ENCODE measurements at regions not wholly inside any gene's neighbourhood (a gene's known extent, or its start where the extent isn't known, plus 50 kb on each side); places are given as distances from the start of the nearest gene placed in this dataset.
"Not testable (repeated sequence)": the region's sequence is repeated elsewhere in the genome, so short reads cannot be mapped to it uniquely, and the experiment has no call there.

DNA sequence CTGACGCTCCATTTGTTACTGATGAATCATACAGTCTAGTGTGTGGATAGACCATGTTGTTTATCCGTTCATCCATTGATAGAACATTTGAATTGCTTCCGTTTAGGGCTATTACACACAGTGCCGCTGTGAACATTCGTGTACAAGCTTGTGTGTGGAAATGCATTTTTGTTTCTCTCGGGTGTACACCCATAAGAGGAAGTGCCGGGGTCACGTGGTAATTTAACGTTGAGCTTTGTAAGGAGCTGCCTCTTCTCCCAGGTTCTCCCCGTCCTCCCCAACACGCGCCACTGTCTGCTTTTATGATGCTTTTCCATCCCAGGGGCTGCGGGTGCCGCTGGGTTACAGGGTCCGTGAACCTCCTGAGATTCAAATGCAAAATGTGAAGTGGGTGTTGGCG is 142.3 kb downstream of the IGLL1 start:
- DNase-seq (ENCODE audit: low spot score): no peak

DNA sequence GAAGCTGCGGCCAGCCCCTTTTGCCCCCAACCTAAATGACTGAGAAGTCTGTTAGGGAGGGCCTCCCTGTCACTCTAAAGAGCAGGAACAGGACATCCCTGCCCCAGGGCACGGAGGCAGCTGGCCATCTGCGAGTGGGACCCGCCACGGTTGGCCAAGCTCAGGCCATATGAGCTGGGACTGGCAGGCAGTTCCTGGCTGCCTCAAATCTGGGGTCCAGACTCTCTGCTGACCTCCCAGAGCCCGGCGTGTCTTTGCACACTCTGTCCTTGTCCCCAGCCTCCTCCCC is 143.0 kb downstream of the IGLL1 start:
- not testable (repeated sequence) for DNase-seq (ENCODE audit: low spot score)

DNA sequence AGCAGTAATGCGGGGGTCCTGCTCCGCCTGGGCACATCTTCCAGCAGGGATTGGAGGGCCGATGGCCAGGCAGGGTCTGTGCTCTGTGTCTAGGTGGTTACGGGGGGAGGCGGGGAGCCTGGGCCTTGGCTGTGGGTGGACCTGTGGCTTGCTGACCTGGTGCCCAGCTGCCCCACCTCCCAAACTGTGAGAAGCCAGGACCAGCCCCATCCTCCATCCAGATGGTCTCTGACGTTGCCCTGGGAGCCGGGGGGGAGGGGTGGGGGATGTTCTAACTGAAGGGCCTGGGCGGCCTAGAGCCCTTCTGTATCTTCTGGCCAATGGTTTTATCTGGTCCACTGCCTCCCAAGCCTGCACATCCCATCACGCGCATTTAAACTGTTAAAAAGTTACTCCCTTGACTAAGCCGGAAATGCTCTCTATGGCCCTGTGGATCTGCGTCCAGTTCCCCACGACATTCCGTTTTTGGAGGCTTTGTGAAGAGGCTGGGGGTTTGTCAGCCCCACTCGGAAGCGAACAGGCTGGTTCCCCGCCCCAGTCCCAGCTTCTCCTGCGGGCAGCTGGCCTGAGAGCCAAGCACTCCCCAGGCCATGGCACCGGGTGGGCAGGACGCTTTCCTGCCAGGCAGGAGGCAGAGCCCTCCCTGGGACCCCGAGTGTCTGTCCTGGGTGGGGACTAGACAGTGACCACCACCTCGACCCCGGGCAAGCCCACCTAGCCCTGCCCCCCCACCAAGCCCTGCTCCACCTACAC is 143.6 kb downstream of the IGLL1 start:
- DNase-seq (ENCODE audit: low spot score): not testable (repeated sequence)

DNA sequence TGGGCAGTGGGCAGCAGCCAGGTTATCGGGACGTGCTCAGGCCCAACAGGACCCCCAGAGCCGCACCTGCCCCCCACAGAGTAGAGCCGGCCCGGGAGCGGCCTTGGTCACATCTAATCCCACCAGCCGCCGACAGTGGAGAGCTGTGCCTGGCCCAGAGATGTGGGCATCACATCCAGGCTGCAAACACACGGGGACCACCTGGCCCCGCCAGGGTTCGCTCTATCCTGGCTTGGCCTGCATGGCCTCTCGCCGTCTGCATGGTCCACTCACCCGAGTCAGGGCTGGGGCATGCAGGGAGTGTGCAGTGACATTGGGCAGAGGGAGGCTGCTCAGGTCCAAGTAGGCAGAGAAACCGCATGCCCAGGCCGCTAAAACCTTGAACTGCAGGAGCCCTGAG is 144.9 kb downstream of the IGLL1 start:
- not testable (repeated sequence) for DNase-seq (ENCODE audit: low spot score)

DNA sequence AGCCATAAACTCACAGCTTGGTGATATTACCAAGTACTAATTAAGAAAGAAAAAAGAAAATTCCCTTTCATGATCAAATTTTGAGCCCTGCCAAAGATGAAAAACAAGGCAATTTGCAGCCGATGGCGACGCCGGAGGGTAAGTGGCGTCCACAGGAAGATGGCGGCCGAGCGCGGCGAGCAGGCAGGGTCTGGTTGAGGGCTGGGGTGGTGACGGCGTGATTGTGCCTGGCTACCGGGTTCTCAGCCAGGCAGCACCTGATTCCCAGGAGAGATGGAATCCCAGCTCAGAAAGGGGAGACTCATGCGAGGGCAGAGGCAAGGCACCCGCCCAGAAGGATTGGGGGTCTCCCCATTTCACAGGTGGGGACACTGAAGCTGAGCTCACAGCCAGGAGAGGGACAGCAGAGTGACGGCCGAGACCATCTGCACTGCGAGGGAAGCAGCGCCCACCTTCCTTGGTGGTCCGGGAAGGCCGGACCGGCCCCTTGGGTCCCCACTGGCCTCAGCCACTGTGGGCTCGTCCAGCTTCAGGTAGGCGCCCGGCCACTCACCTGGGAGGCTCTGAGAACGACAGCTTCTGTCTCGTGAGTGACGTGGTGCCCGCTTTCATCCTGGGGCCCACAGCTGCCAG is 145.8 kb downstream of the IGLL1 start:
- not testable (repeated sequence) for DNase-seq (ENCODE audit: low spot score)

DNA sequence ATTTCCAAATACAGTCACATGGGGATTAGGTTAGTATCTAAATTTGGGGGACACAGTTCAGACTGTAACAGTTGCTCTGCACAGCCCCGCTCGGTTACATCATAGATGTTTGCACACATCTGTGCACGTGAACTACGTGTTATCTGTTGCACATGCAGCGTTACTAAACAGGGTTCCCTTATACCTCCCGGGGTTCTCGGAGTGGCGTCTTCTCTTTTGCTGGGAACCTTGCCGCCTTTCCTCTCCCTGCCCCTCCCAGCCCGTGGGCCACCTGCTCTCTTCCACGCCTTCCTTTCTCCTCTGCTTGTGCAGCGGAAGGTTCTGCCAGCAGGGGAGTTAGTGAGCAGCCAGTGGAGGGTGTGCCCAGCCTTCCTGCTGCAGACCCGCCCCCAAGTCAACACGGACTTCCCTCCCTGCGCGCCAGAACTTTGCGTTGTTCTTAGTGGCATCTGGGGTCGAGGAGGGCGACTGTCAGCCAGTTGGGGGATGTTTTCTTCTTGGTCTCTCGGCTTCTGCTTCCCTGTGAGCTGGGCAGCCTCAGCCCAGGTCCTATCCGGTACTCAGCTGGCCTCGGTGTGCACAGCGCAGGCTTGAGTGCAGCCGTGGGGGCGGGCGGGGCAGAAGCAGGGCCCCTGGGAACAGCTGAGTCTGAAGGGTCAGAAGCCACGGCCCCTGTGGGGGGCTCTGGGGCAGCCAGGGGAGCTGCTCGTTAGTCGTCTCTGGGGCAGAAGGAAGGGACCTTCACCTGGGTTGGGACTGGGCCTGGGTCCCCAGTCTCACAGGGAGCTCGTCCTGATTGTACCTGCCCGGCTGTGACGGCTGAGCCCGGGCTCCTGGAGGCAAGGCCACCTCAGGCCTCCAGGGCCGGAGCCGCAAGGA is 146.7 kb downstream of the IGLL1 start:
- DNase-seq (ENCODE audit: low spot score): not testable (repeated sequence)

DNA sequence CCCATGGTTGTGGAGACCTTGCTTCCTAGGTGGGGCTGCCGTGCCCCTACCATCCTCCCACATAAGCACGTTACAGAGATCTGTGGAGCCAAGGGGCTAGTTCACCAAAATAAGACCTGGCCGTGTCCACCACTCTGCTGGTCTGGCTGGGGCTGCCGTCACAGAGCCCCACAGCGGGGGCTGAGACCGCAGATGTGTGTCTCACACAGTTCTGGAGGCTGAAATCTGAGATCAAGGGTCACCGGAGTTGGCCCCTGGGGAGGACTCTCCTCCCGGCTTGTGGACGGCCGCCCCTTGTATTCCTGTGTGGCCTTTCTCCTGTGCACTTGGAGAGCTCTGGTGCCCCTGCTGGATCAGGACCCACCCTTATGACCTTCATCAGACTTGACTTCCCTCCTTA is 147.4 kb downstream of the IGLL1 start:
- DNase-seq (ENCODE audit: low spot score): not testable (repeated sequence)

DNA sequence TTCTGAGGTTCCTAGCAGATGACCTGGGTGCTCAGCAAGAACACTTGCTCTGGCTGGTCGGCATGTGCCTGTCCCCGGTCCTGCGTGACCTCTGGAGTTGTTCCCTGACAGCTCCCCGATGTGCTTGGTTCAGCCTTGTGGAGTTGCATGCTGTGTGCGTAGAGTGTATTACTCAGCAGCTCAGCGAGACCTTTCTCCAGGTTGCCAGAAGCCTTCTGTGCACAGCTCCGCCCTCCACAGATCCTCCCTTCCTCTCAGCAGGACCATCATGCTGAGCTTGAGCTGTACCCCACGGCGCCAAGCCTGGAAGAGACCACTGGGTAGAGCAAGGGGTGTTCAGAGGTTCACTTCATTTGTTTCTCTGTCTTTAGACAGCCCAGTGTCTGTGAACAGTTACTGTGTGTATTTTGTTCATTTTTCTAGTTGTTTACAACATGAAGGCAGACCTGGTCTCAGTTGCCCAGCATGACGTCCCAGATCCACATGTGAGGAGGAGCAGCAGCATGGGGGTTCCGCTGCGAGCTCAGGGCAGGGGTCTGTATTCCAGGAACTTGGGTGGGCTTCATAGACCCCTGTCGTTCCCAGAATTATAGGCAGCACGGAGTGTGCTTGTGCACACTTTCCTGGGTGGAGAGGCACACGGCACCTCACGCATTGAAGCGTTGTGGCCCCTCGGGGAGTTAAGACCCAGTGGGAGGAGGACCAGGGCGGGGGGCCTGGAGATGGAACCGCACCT is 148.6 kb downstream of the IGLL1 start:
- DNase-seq (ENCODE audit: low spot score): no peak

DNA sequence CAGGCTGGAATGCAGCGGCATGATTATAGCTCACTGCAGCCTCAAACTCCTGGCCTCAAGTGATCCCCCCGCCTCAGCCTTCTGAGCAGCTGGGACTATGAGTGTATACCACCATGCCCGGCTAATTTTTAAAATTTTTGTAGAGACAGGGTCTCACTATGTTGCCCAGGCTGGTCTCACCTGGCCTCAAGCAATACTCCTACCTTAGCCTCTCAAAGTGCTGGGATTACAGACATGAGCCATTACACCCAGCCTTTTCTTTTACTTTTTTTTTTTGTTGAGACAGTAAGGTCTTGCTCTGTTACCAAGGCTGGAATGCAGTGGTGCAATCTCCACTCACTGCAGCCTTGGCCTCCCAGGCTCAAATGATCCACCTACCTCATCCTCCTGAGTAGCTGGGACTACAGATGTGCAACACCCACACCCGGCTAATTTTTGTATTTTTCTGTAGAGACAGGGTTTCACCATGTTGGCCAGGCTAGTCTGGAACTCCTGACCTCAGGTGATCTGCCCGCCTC is 155.5 kb downstream of the IGLL1 start:
- not testable (repeated sequence) for DNase-seq (ENCODE audit: low spot score)

DNA sequence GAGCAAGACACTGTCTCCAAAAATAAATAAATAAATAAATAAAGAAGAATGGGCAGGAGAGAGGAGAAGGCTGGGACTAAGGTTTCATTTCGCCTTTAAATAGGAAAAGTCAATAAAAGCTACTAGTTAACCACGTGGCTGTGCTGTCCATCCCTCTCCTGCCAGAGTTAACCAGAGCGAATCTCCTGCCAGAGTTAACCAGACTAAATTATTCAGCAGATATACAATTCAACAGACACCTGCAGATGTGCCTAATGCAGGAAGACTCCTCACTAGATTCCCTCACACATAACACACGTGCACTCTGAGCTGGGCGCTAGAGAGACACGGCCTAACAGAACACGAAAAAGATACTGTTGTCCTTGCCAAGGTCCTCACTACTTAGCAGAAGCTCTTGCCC is 156.1 kb downstream of the IGLL1 start:
- DNase-seq (ENCODE audit: low spot score): no peak

DNA sequence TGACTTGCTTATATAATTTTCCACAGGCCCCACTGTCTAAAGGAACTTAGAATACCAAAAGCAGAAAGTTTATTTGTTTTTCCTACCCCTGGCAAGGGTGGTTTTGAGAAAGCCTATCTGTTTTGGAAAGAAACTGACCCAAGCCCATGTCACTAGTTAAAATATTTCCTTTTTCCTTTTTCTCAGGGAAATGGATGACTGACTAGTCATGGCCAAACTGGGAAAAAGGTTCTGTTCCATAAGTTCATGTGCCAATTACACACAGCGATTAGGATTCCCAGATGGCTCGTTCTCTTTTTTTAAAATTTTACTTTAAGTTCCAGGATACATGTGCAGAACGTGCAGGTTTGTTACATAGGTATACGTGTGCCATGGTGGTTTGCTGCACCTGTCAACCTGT is 157.8 kb downstream of the IGLL1 start:
- DNase-seq (ENCODE audit: low spot score): not testable (repeated sequence)

DNA sequence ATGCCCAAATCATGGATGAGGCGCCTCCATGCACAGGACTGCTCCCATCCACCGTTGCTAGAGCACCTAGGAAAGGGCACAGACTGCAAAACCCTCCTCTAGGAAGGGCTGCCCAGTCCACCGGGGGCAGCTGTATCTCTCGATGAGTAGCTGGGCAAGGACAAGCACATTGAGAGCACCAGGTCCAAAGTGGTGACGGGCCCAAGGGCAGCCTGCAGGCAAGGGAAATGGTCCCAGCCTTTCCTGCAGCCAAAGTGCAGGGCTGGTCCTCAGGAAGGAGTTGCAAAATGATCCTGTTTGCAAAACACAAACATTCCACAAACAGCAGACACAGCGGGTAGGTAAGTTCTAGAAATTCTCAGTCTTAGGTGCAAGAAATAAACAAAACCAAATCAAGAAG is 158.8 kb downstream of the IGLL1 start:
- DNase-seq (ENCODE audit: low spot score): not testable (repeated sequence)

DNA sequence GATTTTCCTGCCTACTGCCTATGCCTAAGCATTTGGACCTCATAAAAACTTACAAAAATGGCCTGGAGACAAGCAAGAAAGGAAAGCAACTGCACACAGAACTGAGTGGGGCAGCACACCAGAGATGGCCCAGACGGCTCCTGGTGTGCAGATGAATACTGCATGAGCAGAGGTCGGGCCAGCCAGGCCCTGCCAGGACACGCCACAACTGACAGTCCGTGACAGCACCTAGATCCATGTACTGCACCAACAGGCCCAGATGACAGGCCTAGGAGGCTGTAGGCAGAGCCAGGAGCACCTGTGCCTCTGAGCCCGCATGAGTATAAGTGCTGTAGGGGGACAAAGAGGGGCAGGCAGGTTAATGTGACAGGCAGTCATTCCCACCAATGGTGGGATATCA is 160.2 kb downstream of the IGLL1 start:
- no peak for DNase-seq (ENCODE audit: low spot score)

DNA sequence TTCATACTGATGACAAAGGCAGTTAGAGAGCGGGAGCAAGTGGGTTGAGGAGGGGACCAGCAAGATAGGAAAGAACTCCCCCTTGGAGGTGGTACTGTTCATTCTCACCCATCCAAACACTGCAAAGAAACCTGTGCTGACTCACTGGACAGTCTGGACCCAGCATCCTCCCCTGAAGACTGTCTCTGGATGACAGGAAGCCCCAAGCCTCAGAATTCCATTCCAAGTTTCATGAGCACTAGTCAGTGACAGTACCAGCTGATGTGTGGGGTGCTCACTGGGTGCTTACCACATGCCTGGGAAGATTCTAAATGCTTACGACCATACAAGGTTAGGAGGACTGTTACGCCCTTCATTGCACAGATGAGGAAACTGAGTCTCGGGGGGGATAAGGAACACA is 160.9 kb downstream of the IGLL1 start:
- no peak for DNase-seq (ENCODE audit: low spot score)

DNA sequence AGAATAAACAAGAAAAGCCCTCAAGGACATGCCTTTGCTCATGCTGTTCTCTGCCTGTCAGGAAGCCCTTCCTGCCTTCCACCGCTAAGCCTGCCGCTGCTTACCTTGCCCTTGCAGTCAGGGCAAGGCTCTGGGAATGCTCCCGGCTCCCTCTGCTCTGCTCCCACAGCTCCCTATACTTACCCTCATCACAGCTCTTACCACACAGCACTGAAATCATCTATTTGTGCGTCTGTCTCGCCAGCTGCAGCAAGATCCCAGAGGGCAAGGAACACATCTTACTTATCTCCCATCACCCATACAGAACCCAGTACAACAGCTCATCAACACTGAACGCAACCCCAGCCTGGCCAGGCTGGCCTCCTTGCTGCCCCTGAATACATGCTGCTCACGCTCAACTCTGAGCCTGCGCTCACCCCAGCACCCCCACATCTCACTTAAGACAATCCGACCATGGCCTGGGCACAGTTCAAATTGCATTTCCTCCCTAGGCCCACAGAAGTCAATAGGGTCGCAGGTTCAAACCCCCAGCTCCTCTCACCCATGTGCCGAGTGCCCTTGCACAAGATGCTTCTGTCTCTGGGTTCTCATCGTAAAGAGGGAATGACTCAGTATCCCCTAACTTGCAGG is 161.8 kb downstream of the IGLL1 start:
- no peak for DNase-seq (ENCODE audit: low spot score)

DNA sequence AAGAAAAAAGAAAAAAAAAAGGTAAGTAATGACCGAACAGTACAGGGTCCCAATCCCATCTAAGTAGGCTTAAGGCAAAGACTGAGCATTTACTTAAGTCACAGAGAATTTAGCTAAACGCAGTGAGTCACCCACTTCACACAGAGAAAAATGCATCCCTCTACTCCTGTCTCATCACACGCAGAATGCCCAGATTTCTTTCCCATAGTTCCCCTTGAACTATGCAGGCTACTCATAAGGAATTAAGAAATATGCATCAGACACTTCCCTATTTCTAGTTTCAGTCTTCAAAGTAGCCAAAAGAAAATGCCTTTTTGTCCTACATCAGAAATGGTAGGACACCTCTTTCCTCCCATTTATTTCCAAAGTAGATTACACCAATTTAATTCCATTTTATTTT is 162.8 kb downstream of the IGLL1 start:
- DNase-seq (ENCODE audit: low spot score): not testable (repeated sequence)

DNA sequence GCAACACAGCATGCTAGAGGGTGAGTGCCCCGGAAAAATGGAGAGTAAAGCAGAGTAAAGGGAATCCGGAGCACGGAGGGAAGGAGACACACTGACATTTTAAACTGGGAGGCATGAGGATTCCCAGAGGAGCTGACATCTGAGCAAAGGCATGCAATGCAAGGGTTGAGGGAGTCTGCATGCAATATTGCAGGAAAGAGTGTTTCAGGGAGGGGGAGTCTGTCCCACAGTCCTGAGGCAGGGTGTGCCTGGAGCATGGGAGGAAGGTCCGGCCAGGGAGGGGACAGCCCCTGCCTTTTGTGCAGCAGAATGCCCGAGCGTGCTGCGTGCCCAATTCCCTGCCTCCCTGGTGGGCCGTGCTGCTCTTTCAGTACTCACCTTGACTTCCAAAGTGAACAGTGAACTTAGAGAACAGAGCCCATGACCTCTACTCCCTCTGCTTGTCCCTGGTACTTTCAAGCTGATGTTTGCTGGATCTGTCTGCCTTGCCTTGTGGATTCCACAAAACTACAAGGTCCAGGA is 163.9 kb downstream of the IGLL1 start:
- not testable (repeated sequence) for DNase-seq (ENCODE audit: low spot score)

DNA sequence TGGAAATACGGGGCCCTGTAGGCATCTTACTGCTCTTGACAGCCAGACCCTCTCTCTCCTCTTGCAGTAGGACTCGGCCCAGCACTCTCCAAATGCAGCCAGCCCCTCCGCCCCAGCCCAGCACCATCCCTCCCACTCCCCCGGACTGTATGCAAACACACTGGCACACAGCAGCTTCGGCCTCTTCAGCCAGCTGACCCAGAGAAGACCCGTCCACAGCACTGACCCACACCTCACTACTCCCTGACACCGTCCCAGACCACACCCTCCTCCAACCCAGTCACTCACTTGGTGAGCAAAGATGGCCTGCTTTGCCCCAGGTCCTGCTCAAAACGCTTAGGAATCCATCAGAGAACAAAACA is 164.6 kb downstream of the IGLL1 start:
- DNase-seq (ENCODE audit: low spot score): no peak

DNA sequence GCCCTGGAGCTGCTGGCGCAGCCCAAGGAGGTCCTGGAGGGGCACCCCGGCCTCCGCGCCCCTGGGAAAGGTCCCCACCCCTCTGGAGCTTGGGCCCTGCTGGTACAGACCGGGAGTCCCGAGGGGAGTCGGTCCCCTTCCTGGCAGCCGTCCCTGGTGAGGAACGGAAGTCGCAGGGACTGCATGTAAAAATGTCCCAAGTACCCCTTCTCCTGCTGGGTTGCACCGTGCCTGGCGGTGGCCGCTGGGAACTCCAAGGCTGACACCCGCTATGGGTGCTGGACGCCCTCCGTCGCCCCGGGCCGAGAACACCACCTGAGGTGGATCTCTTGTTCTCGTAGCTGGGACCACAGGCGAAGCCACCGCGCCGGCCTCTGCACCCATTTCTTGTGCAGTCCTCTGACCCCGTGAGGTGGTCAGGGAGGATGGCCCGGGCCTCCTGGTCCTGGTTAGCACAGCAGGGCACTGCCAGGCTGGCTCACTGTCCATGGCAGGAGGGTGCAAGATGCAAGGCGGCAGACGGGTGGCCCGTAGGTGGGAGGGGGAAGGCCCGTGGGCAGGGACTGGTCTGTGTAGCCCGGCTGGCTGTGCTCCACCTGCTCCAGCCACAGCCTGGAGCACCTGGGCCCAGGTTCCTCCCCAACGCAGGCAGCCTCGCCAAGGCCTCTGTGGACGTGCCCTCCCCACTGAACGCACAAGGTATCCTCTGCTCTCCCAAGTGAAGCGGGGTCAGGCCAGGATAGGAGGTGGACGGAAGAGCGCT is 165.2 kb downstream of the IGLL1 start:
- DNase-seq (ENCODE audit: low spot score): no peak

DNA sequence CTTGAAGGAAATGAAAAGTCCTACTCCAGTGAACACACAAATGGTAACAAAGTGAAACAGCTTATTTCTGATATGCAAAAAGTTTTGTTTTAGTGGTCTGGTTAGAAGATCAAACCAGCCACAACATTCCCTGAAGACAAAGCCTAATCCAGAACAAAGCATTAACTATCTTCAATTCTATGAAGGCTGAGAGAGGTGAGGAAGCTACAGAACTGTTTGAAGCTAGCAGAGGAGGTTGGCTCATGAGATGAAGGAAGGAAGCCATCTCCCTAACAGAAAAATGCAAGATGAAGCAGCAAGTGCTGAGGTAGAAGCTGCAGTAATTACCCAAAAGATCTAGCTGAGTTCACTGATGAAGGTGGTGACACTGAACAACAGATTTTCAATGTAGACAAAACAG is 168.4 kb downstream of the IGLL1 start:
- no peak for DNase-seq (ENCODE audit: low spot score)

DNA sequence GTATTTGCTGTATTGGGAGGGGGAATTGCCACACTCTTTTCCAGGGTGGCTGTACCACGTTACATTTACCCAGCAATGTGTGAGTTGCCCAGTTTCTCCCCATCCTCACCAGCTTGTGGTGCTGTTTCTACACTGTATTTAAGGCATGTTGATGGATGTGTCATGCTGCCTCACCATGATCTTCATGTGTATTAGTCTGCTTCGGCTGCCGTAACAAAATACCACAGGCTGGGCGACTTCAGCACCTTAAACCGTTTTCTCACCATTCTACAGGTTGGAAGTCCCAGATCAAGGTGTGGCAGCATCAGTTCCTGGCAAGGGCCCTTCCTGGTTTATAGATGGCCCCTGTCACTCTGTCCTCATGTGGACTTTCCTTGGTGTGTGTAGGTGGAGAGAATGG is 169.7 kb downstream of the IGLL1 start:
- DNase-seq (ENCODE audit: low spot score): no peak

All from HuH-7.5 (cell line).